Tibial nerve (tissue), 4 donors: ENCODE measurements at regions not wholly inside any gene's neighbourhood (a gene's known extent, or its start where the extent isn't known, plus 50 kb on each side); places are given as distances from the start of the nearest gene placed in this dataset.

Experiments
- DNase-seq, 2 donors: peaks; one replicate each; pipeline ENCODE4 v3.0.0-alpha.2; 2019; ENCODE audit warnings: low spot score in 2 of 2
- H3K27ac ChIP-seq, 4 donors: fragments of 200-600 bp; sonication (generic) in 3 of 4; one replicate each; pipeline ENCODE4 v1.5.1; 2017 to 2019; ENCODE audit warnings: mild to moderate bottlenecking in 1 of 4
- H3K27me3 ChIP-seq, 2 donors: fragments of 200-600 bp; sonication (generic) in 1 of 2; one replicate each; pipeline versions ENCODE4 v1.5.1 to v1.6.0; 2017 to 2019
- H3K36me3 ChIP-seq, 3 donors: fragments of 200-600 bp; sonication (generic); one replicate each; pipeline ENCODE4 v1.5.1; 2018 to 2019
- H3K4me1 ChIP-seq, 4 donors: fragments of 200-600 bp; sonication (generic) in 3 of 4; one replicate each; pipeline ENCODE4 v1.5.1; 2017 to 2019
- H3K4me3 ChIP-seq, 4 donors: fragments of 200-600 bp; sonication (generic) in 3 of 4; one replicate each; pipeline ENCODE4 v1.5.1; 2017 to 2019; ENCODE audit warnings: mild to moderate bottlenecking in 1 of 4, moderate library complexity in 1 of 4
- H3K9me3 ChIP-seq, 4 donors: fragments of 200-600 bp; sonication (generic) in 3 of 4; one replicate each; pipeline ENCODE4 v1.5.1; 2017 to 2019
- EP300 ChIP-seq, 2 donors: sonication (generic); formaldehyde crosslinking; IDR thresholded peaks; one replicate each; pipeline ENCODE4 v1.6.1; 2017; ENCODE audit warnings: antibody characterized with exemption in 2 of 2, mild to moderate bottlenecking in 1 of 2
- POLR2A ChIP-seq, 2 donors: fragments of 450-650 bp; IDR thresholded peaks; one replicate each; pipeline ENCODE4 v1.6.1; 2017; ENCODE audit warnings: antibody characterized with exemption in 2 of 2, mild to moderate bottlenecking in 2 of 2, moderate library complexity in 2 of 2
- WGBS, 2 donors: methylation state at CpG; one replicate each; pipeline ENCODE4 v1.1.5; 2018; 5-methylcytosine and 5-hydroxymethylcytosine counted together
- TF ChIP-seq, protein P1 (sequence below), 5 experiments: fragments of 200-600 bp in 3 of 5; fragments of 450-650 bp in 2 of 5; sonication (generic) in 3 of 5; IDR thresholded peaks; one replicate each; pipeline ENCODE4 v1.5.1; 2016 to 2019; ENCODE audit warnings: antibody characterized with exemption in 5 of 5, mild to moderate bottlenecking in 3 of 5, moderate library complexity in 2 of 5

DNA sequence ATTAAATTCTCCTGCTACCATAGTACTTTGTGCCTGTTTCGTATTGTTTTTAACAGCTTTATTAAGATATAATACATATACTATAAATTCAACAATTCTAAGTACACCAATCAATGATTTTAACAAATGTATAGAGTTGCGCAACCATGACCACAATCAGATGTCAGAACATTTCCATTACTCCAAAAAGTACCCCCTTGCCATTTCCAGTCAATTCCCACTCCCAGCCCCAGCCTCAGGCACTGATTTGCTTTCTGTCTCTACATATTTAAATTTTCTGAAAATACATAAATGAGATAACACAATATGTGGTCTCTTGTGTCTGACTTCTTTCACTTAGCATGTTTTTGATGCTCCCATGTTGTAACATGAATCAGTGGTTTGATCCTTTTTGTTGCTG lies 193.9 kb downstream of the FIGN start:
- Histone ChIP-seq H3K36me3 (no peaks in the 10 kb centered on the region), H3K4me3 (no peak overlapping the region), H3K9me3 (peaks cover 0 to 4% (median 0%) of the 10 kb centered on the region in 4 donors), H3K4me1 (no peaks in the 10 kb centered on the region), H3K27me3 (no peaks in the 10 kb centered on the region), H3K27ac (no peak overlapping the region)
- no peak for DNase-seq
- TF ChIP-seq, protein P1, sequence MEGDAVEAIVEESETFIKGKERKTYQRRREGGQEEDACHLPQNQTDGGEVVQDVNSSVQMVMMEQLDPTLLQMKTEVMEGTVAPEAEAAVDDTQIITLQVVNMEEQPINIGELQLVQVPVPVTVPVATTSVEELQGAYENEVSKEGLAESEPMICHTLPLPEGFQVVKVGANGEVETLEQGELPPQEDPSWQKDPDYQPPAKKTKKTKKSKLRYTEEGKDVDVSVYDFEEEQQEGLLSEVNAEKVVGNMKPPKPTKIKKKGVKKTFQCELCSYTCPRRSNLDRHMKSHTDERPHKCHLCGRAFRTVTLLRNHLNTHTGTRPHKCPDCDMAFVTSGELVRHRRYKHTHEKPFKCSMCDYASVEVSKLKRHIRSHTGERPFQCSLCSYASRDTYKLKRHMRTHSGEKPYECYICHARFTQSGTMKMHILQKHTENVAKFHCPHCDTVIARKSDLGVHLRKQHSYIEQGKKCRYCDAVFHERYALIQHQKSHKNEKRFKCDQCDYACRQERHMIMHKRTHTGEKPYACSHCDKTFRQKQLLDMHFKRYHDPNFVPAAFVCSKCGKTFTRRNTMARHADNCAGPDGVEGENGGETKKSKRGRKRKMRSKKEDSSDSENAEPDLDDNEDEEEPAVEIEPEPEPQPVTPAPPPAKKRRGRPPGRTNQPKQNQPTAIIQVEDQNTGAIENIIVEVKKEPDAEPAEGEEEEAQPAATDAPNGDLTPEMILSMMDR (IDR thresholded peaks at IDR 0.05) = no peak
- TF ChIP-seq EP300 (IDR thresholded peaks at IDR 0.05) = no peak
- 97 to 100% methylated on average over 2 of the region's 2 CpGs for WGBS, 2 donors

DNA sequence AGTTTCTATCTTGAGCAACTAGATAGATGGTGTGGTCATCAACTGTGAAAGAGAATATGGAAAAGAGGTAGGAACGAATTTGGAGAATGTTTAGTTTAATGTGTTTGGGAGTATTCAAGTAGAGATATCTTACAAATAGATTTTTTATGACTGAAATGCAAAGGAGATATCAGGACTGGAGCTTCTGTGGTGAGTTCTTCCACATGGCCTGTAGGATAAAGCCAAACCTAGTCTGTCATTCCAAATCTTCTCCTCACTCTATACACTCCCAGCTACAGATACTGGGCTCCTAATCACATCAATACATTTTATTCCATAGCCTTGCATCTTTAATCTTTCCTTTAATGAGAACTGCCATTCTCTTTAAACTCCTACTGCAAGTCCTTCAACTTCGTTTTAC lies 194.3 kb downstream of the FIGN start:
- WGBS, 2 donors = 90 to 91% methylated on average over 2 of the region's 2 CpGs
- no peak for DNase-seq
- Histone ChIP-seq H3K4me3 (no peak overlapping the region), H3K36me3 (no peaks in the 10 kb centered on the region), H3K27me3 (no peaks in the 10 kb centered on the region), H3K27ac (no peak overlapping the region), H3K4me1 (no peaks in the 10 kb centered on the region), H3K9me3 (peaks cover 0 to 2% (median 0%) of the 10 kb centered on the region in 4 donors)
- no peak for TF ChIP-seq POLR2A (IDR thresholded peaks at IDR 0.05)
- TF ChIP-seq, protein P1 (IDR thresholded peaks at IDR 0.05) = no peak
- TF ChIP-seq EP300 (IDR thresholded peaks at IDR 0.05) = no peak

DNA sequence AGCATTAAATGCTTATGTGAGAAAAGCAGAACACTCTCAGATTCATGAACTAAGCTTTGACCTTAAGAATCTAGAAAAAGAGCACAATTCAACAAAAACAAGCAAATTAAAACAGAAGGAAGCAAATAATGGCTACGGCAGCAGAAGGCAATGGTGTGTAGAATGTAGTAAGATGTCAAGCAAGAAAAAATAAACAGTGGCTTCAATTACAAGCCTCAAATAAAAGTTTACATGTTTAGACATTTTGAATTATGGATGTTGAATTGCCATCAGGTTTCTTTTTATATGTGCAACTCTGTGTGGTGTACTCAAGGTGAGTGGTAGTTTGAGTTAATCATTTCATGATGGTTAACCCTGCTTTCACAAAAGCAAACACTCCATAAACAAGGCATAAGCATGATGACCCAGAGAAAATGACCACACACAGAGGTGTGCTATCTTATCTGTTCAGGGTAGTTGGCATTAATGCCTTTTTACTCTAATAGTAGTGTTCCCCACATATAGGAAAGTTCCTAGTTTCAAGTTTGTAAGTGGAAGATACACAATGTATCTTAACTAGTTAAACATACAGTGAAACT lies 207.1 kb downstream of the FIGN start:
- WGBS, 2 donors = 53 to 71% methylated on average over 1 of the region's 1 CpG
- Histone ChIP-seq H3K4me3 (no peak overlapping the region), H3K27me3 (no peaks in the 10 kb centered on the region), H3K9me3 (peaks cover 0 to 15% (median 2%) of the 10 kb centered on the region in 4 donors), H3K36me3 (no peaks in the 10 kb centered on the region), H3K27ac (no peak overlapping the region), H3K4me1 (no peaks in the 10 kb centered on the region)
- no peak for DNase-seq
- TF ChIP-seq, protein P1 (IDR thresholded peaks at IDR 0.05) = no peak
- TF ChIP-seq EP300 (IDR thresholded peaks at IDR 0.05) = no peak
- TF ChIP-seq POLR2A (IDR thresholded peaks at IDR 0.05) = no peak

- H3K9me3 ChIP-seq = peaks cover 0 to 21% (median 5%) of the 10 kb centered on the region in 4 donors
- no peak for DNase-seq
- H3K27ac ChIP-seq = no peak overlapping the region
- H3K4me1 ChIP-seq = no peaks in the 10 kb centered on the region
- TF ChIP-seq, protein P1 (IDR thresholded peaks at IDR 0.05) = no peak
- TF ChIP-seq EP300 (IDR thresholded peaks at IDR 0.05) (no peak), POLR2A (IDR thresholded peaks at IDR 0.05) (no peak)
- no peaks in the 10 kb centered on the region for H3K27me3 ChIP-seq
- H3K4me3 ChIP-seq = no peak overlapping the region
- H3K36me3 ChIP-seq = no peaks in the 10 kb centered on the region
Observed at GRCh38 chr2:163527381-163527780, 208.4 kb downstream of the FIGN start.

DNA sequence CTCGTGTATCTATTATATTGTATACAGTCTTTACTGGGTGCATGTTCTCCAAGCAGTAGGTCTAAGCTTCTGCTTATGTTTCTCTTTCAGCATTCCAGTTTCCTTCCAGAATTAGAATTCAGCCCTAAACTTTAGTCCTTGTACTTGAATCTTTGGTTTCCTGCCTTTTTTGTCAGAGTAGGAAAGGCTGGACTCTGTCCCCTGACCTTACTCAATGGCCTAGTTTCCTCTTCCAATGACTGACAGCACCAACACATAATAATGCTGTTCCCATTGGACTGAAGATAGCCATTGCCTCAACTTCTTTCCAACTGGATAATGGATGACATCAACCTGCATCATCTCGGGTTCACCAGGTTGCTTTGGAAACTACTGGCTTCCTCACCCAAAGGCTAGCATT lies 217.0 kb downstream of the FIGN start:
- Histone ChIP-seq H3K27me3 (no peaks in the 10 kb centered on the region), H3K4me1 (no peaks in the 10 kb centered on the region), H3K4me3 (no peak overlapping the region), H3K36me3 (no peaks in the 10 kb centered on the region), H3K9me3 (peaks cover 0 to 6% (median 3%) of the 10 kb centered on the region in 4 donors), H3K27ac (no peak overlapping the region)
- WGBS, 2 donors = 80 to 90% methylated on average over 2 of the region's 2 CpGs
- no peak for TF ChIP-seq POLR2A (IDR thresholded peaks at IDR 0.05)
- TF ChIP-seq, protein P1 (IDR thresholded peaks at IDR 0.05) = no peak
- TF ChIP-seq EP300 (IDR thresholded peaks at IDR 0.05) = no peak
- DNase-seq = no peak
